H1 (cell line): ENCODE measurements at regions not wholly inside any gene's neighbourhood (a gene's known extent, or its start where the extent isn't known, plus 50 kb on each side); places are given as distances from the start of the nearest gene placed in this dataset.

Experiments used
- CBX8 ChIP-seq: fragments of 300-800, 300-1000 bp; sonication (generic); IDR thresholded peaks from 2 replicates; pipeline ENCODE4 v1.7.1; 2016; ENCODE audit warnings: low read depth, low read length, borderline replicate concordance
- CTCF ChIP-seq, 3 experiments: IDR thresholded peaks; 1 replicate in 2 of 3; 2 replicates in 1 of 3; pipeline versions ENCODE4 v1.5.1 to v1.6.1; 2011; ENCODE audit warnings: low read length in 3 of 3, mild to moderate bottlenecking in 3 of 3, inconsistent platforms in 2 of 3, low read depth in 1 of 3, moderate library complexity in 1 of 3; ENCODE audit not compliant: insufficient read depth in 1 of 3; ENCODE audit errors: control extremely low read depth in 1 of 3
- GABPA ChIP-seq: IDR thresholded peaks from 2 replicates; pipeline ENCODE4 v1.6.1; 2011; ENCODE audit warnings: mild to moderate bottlenecking, low read length, moderate library complexity, borderline replicate concordance; ENCODE audit not compliant: insufficient read depth
- JUND ChIP-seq: IDR thresholded peaks from 2 replicates; pipeline ENCODE4 v1.6.1; 2011; ENCODE audit warnings: mild to moderate bottlenecking, improper control_type of control experiment, low read length
- MAX ChIP-seq: IDR thresholded peaks from 2 replicates; pipeline ENCODE4 v1.6.1; 2012; ENCODE audit warnings: inconsistent platforms
- POLR2A ChIP-seq, 2 experiments: IDR thresholded peaks; 1 replicate in 1 of 2; 2 replicates in 1 of 2; pipeline ENCODE4 v1.6.1; 2011; ENCODE audit warnings: low read depth in 2 of 2, low read length in 2 of 2, mild to moderate bottlenecking in 2 of 2; ENCODE audit errors: control extremely low read depth in 1 of 2
- RAD21 ChIP-seq, 2 experiments: IDR thresholded peaks in 1 of 2; conservative IDR thresholded peaks in 1 of 2; 2 replicates each; pipeline ENCODE4 v1.6.1; 2011; ENCODE audit warnings: low read depth in 2 of 2, low read length in 2 of 2, improper control_type of control experiment in 1 of 2, inconsistent platforms in 1 of 2, mild to moderate bottlenecking in 1 of 2, moderate library complexity in 1 of 2
- SIN3A ChIP-seq, 2 experiments: IDR thresholded peaks in 1 of 2; conservative IDR thresholded peaks in 1 of 2; 2 replicates each; pipeline ENCODE4 v1.6.1; 2011 to 2012; ENCODE audit warnings: low read length in 2 of 2, improper control_type of control experiment in 1 of 2, low read depth in 1 of 2, mild to moderate bottlenecking in 1 of 2
- TAF1 ChIP-seq: IDR thresholded peaks from 2 replicates; pipeline ENCODE4 v1.6.1; 2011; ENCODE audit warnings: mild to moderate bottlenecking, low read depth, low read length
- TAF7 ChIP-seq: optimal IDR thresholded peaks from 2 replicates; pipeline ENCODE3; 2011; ENCODE audit warnings: low read depth, mild to moderate bottlenecking, inconsistent platforms, low read length, moderate library complexity, borderline replicate concordance
- ZNF274 ChIP-seq: IDR thresholded peaks from 2 replicates; pipeline ENCODE4 v1.7.0; 2012; ENCODE audit warnings: low read length, borderline replicate concordance; ENCODE audit errors: extremely low read depth

- TF ChIP-seq CBX8 (no peak), POLR2A (IDR thresholded peaks at IDR 0.05; ENCODE audit: control extremely low read depth in 1 of 2, low read depth in 2 of 2, low read length in 2 of 2) (no peak), RAD21 (IDR thresholded peaks at IDR 0.05 in 1 of 2, conservative IDR thresholded peaks at IDR 0.05 in 1 of 2; ENCODE audit: low read depth in 2 of 2, low read length in 2 of 2) (no peak), TAF1 (no peak), CTCF (IDR thresholded peaks at IDR 0.05; ENCODE audit: control extremely low read depth in 1 of 3, insufficient read depth in 1 of 3, low read depth in 1 of 3, low read length in 3 of 3) (no peak), ZNF274 (no peak), GABPA (no peak), JUND (no peak), MAX (no peak), TAF7 (no peak), SIN3A (conservative IDR thresholded peaks at IDR 0.05 in 1 of 2, IDR thresholded peaks at IDR 0.05 in 1 of 2; ENCODE audit: low read depth in 1 of 2, low read length in 2 of 2) (no peak)
Observed at GRCh38 chr11:28976801-28977145, 868.6 kb downstream of the METTL15 start.
